ENCODE measurements at regions not wholly inside any gene's neighbourhood (a gene's known extent, or its start where the extent isn't known, plus 50 kb on each side); places are given as distances from the start of the nearest gene placed in this dataset.

DNA sequence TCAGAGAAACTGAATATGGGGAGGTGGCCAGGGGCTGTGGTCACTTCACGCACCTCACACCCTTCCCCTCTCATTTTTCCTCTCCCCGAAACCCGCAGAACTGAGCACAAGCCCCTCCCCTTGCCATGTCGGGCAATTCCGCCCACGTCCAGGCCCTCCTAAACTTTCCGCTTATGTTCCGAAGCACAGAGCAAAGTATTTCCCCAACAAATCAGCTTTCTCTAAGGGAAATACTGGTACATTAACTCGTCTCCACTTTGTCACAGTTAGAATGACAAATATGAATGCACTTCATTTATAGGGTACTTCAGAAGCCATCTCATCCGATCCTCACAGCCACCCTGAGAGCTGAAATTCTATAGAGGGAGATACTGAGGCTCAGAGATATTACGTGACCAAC lies 94.7 kb upstream of the TMEM45B start:
- TF ChIP-seq, protein P1, sequence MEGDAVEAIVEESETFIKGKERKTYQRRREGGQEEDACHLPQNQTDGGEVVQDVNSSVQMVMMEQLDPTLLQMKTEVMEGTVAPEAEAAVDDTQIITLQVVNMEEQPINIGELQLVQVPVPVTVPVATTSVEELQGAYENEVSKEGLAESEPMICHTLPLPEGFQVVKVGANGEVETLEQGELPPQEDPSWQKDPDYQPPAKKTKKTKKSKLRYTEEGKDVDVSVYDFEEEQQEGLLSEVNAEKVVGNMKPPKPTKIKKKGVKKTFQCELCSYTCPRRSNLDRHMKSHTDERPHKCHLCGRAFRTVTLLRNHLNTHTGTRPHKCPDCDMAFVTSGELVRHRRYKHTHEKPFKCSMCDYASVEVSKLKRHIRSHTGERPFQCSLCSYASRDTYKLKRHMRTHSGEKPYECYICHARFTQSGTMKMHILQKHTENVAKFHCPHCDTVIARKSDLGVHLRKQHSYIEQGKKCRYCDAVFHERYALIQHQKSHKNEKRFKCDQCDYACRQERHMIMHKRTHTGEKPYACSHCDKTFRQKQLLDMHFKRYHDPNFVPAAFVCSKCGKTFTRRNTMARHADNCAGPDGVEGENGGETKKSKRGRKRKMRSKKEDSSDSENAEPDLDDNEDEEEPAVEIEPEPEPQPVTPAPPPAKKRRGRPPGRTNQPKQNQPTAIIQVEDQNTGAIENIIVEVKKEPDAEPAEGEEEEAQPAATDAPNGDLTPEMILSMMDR (IDR thresholded peaks at IDR 0.05), result no peak
- no peak for TF ChIP-seq POLR2A (IDR thresholded peaks at IDR 0.05)
